Body of pancreas (tissue), 4 donors: ENCODE measurements at regions not wholly inside any gene's neighbourhood (a gene's known extent, or its start where the extent isn't known, plus 50 kb on each side); places are given as distances from the start of the nearest gene placed in this dataset.
"Not testable (repeated sequence)": the region's sequence is repeated elsewhere in the genome, so short reads cannot be mapped to it uniquely, and the experiment has no call there.

Experiments used
- POLR2A ChIP-seq, 3 donors: fragments of 450-650 bp; IDR thresholded peaks; one replicate each; pipeline ENCODE4 v1.6.1; 2016; ENCODE audit warnings: antibody characterized with exemption in 3 of 3, mild to moderate bottlenecking in 2 of 3
- TF ChIP-seq, protein P1 (sequence below), 7 experiments: fragments of 450-650 bp in 4 of 7; fragments of 200-600 bp in 3 of 7; sonication (generic) in 3 of 7; IDR thresholded peaks; one replicate each; pipeline ENCODE4 v1.5.1; 2016 to 2019; ENCODE audit warnings: antibody characterized with exemption in 7 of 7

DNA sequence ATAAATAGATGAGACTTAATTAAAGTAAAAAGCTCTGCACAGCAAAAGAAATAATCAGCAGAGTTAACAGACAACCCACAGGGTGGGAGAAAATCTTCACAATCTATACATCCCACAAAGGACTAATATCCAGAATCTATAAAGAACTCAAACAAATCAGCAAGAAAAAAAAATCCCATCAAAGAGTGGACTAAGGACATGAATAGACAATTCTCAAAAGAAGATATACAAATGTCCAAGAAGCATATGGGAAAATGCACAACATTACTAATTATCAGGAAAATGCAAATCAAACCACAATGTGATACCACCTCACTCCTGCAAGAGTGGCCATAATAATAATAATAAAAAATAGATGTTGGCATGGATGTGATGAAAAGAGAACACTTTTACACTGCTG lies 96.6 kb downstream of the IRX5 start:
- TF ChIP-seq, protein P1, sequence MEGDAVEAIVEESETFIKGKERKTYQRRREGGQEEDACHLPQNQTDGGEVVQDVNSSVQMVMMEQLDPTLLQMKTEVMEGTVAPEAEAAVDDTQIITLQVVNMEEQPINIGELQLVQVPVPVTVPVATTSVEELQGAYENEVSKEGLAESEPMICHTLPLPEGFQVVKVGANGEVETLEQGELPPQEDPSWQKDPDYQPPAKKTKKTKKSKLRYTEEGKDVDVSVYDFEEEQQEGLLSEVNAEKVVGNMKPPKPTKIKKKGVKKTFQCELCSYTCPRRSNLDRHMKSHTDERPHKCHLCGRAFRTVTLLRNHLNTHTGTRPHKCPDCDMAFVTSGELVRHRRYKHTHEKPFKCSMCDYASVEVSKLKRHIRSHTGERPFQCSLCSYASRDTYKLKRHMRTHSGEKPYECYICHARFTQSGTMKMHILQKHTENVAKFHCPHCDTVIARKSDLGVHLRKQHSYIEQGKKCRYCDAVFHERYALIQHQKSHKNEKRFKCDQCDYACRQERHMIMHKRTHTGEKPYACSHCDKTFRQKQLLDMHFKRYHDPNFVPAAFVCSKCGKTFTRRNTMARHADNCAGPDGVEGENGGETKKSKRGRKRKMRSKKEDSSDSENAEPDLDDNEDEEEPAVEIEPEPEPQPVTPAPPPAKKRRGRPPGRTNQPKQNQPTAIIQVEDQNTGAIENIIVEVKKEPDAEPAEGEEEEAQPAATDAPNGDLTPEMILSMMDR (IDR thresholded peaks at IDR 0.05): not testable (repeated sequence)
- TF ChIP-seq POLR2A (IDR thresholded peaks at IDR 0.05): not testable (repeated sequence)
